Loucy (cell line): ENCODE measurements at regions not wholly inside any gene's neighbourhood (a gene's known extent, or its start where the extent isn't known, plus 50 kb on each side); places are given as distances from the start of the nearest gene placed in this dataset.

Experiments used
- EZH2phosphoT487 ChIP-seq: fragments of 200-600 bp; IDR thresholded peaks from 2 replicates; pipeline ENCODE4 v1.6.1; 2018; ENCODE audit warnings: antibody characterized with exemption, mild to moderate bottlenecking, moderate library complexity, borderline replicate concordance
- TF ChIP-seq, protein P1 (sequence below): fragments of 200-600 bp; sonication (generic); conservative IDR thresholded peaks from 2 replicates; pipeline ENCODE4 v1.5.1; 2014; ENCODE audit warnings: mild to moderate bottlenecking, antibody characterized with exemption, low read length

DNA sequence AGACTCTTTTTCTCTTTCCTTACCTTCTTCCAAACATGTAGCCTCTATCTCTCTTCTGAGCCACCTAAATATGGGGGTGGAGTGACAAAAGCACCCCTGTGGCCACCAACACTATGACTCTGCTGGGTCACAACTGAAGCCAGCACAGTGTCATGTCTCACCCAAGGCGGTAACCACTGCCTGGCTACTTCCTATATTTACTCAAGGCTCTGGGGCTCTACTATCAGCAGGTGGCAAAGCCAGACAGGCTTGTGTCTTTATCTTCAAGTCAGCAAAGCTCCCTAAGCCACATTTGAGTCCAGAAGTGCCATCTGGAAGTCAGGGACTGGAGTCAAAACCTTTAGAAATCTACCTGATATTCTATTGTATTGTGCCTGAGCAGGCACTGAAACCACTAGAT lies 1515.2 kb downstream of the PLA2G4A start:
- TF ChIP-seq, protein P1, sequence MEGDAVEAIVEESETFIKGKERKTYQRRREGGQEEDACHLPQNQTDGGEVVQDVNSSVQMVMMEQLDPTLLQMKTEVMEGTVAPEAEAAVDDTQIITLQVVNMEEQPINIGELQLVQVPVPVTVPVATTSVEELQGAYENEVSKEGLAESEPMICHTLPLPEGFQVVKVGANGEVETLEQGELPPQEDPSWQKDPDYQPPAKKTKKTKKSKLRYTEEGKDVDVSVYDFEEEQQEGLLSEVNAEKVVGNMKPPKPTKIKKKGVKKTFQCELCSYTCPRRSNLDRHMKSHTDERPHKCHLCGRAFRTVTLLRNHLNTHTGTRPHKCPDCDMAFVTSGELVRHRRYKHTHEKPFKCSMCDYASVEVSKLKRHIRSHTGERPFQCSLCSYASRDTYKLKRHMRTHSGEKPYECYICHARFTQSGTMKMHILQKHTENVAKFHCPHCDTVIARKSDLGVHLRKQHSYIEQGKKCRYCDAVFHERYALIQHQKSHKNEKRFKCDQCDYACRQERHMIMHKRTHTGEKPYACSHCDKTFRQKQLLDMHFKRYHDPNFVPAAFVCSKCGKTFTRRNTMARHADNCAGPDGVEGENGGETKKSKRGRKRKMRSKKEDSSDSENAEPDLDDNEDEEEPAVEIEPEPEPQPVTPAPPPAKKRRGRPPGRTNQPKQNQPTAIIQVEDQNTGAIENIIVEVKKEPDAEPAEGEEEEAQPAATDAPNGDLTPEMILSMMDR: no peak
- TF ChIP-seq EZH2phosphoT487: no peak
